PC-9 (cell line): ENCODE measurements at regions not wholly inside any gene's neighbourhood (a gene's known extent, or its start where the extent isn't known, plus 50 kb on each side); places are given as distances from the start of the nearest gene placed in this dataset.

Experiments
- BruUV-seq: library from RNA; stranded (reverse); fragments of 400-500 nt; replicated peaks from 2 replicates; lab custom pipeline; 2021; lab: Mats Ljungman, UMichigan
- CTCF ChIA-PET: fragments of 300-600 bp; sonication (Branson Sonifier 250); formaldehyde crosslinking; loops from one replicate; lab custom pipeline; 2022; ENCODE audit warnings: antibody characterized with exemption; lab: Charles Lee
- POLR2A ChIA-PET: fragments of 300-600 bp; sonication (Branson Sonifier 250); formaldehyde crosslinking; loops from one replicate; lab custom pipeline; 2022; ENCODE audit warnings: antibody characterized with exemption; ENCODE audit not compliant: unreplicated experiment; lab: Charles Lee
- DNase-seq, 2 experiments: peaks; one replicate each; pipeline versions ENCODE4 v3.0.0 to v3.0.0-alpha.2; 2015 to 2022; ENCODE audit warnings: mixed read lengths in 1 of 2
- H2AFZ ChIP-seq: fragments of 200-600 bp; sonication (generic); 2 replicates; pipeline ENCODE4 v1.8.1; 2017; ENCODE audit warnings: antibody characterized with exemption
- H3F3A ChIP-seq: fragments of 200-600 bp; sonication (generic); 2 replicates; pipeline ENCODE4 v1.8.1; 2017; ENCODE audit warnings: antibody characterized with exemption, mild to moderate bottlenecking, low read depth; ENCODE audit not compliant: insufficient read depth
- H3K27ac ChIP-seq: fragments of 200-600 bp; sonication (generic); 2 replicates; pipeline ENCODE4 v1.6.1; 2016; ENCODE audit warnings: mixed run types
- H3K27me3 ChIP-seq: fragments of 200-600 bp; sonication (generic); 2 replicates; pipeline ENCODE4 v1.6.1; 2016; ENCODE audit warnings: low read depth, mixed run types; ENCODE audit not compliant: insufficient read depth
- H3K36me3 ChIP-seq: fragments of 200-600 bp; sonication (generic); 2 replicates; pipeline ENCODE4 v1.6.1; 2016; ENCODE audit warnings: low read depth, mixed run types
- H3K4me1 ChIP-seq: fragments of 200-600 bp; sonication (generic); replicated peaks from 2 replicates; pipeline ENCODE4 v1.6.1; 2016; ENCODE audit warnings: mixed run types; ENCODE audit not compliant: insufficient read depth
- H3K4me2 ChIP-seq: fragments of 200-600 bp; sonication (generic); 2 replicates; pipeline ENCODE4 v1.6.1; 2017; ENCODE audit warnings: mixed run types
- H3K4me3 ChIP-seq: fragments of 200-600 bp; sonication (generic); 2 replicates; pipeline ENCODE4 v1.6.1; 2016; ENCODE audit warnings: mixed run types
- H3K79me2 ChIP-seq: fragments of 200-600 bp; sonication (generic); 2 replicates; pipeline ENCODE4 v1.6.1; 2017; ENCODE audit warnings: low read depth, mixed run types
- H3K9me2 ChIP-seq: fragments of 200-600 bp; sonication (generic); 2 replicates; pipeline ENCODE4 v1.8.1; 2017; ENCODE audit warnings: mild to moderate bottlenecking; ENCODE audit not compliant: insufficient read depth
- H3K9me3 ChIP-seq: fragments of 200-600 bp; sonication (generic); 2 replicates; pipeline ENCODE4 v1.8.1; 2016; ENCODE audit warnings: low read depth; ENCODE audit not compliant: insufficient read depth
- H4K20me1 ChIP-seq: fragments of 200-600 bp; sonication (generic); 2 replicates; pipeline ENCODE4 v1.8.1; 2017; ENCODE audit not compliant: insufficient read depth
- EZH2 ChIP-seq: fragments of 200-600 bp; sonication (generic); IDR thresholded peaks from 2 replicates; pipeline ENCODE4 v1.8.0; 2017; ENCODE audit warnings: antibody characterized with exemption, low read depth
- intact Hi-C: fragments of 100-400 bp; cut with micrococcal nuclease; formaldehyde crosslinking; loops from one replicate; pipeline ENCODE4 v1.10.0; 2022; ENCODE audit not compliant: unreplicated experiment
- TF ChIP-seq, protein P1 (sequence below): fragments of 200-600 bp; sonication (generic); conservative IDR thresholded peaks from 2 replicates; pipeline ENCODE4 v1.6.1; 2017; ENCODE audit warnings: mixed run types, antibody characterized with exemption, mild to moderate bottlenecking, moderate library complexity

DNA sequence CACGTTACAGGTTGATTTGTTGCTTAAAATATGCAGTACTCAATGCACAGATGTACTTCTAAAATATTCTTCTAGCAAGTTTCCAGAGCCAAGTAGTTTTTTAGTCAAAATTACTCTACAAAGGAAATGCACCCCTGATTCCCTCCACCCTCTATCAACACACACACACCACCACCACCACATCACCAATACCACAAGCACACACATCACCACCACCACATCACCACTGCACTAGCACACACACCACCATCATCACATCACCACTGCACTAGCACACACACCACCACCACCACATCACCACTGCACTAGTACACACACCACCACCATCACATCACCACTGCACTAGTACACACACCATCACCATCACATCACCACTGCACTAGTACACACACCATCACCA is 105.2 kb upstream of the FRG1 start:
- DNase-seq = no peak
- H3K79me2 ChIP-seq = no peaks in the 10 kb centered on the region

DNA sequence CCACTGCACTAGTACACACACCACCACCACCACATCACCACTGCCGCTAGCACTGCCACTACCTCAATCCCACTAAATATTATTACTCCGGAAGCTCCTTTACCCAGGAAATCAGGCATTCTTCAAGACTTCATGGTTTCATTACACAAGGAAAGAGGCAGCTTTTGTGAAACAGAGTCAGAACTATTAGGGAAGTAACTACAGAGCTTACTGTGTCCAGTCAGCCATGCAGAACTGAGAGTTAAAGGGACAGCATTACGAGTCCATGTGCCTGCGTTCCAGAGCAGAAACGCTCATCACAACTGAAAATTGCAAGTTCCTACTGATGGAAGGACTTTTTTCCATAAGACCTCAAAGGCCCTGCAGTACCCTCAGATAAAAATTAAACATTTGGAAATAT is 103.2 kb upstream of the FRG1 start:
- Histone ChIP-seq H3F3A (no peaks in the 10 kb centered on the region), H3K4me1 (no peaks in the 10 kb centered on the region), H3K4me3 (no peak overlapping the region), H2AFZ (no peak overlapping the region), H4K20me1 (no peaks in the 10 kb centered on the region), H3K9me2 (no peaks in the 10 kb centered on the region), H3K27ac (no peak overlapping the region), H3K27me3 (peaks cover 55% of the 10 kb centered on the region), H3K36me3 (no peaks in the 10 kb centered on the region), H3K9me3 (no peaks in the 10 kb centered on the region), H3K4me2 (no peak overlapping the region), H3K79me2 (no peaks in the 10 kb centered on the region)
- DNase-seq = no peak
- intact Hi-C loops = no loop called here
- no peak for TF ChIP-seq EZH2
- TF ChIP-seq, protein P1, sequence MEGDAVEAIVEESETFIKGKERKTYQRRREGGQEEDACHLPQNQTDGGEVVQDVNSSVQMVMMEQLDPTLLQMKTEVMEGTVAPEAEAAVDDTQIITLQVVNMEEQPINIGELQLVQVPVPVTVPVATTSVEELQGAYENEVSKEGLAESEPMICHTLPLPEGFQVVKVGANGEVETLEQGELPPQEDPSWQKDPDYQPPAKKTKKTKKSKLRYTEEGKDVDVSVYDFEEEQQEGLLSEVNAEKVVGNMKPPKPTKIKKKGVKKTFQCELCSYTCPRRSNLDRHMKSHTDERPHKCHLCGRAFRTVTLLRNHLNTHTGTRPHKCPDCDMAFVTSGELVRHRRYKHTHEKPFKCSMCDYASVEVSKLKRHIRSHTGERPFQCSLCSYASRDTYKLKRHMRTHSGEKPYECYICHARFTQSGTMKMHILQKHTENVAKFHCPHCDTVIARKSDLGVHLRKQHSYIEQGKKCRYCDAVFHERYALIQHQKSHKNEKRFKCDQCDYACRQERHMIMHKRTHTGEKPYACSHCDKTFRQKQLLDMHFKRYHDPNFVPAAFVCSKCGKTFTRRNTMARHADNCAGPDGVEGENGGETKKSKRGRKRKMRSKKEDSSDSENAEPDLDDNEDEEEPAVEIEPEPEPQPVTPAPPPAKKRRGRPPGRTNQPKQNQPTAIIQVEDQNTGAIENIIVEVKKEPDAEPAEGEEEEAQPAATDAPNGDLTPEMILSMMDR = no peak
- no TSS peak for BruUV-seq
- ChIA-PET POLR2A (no interaction called here), CTCF (no interaction called here)

More for the DNA sequence above, 105.2 kb upstream of the FRG1 start:
- no TSS peak for BruUV-seq
- Histone ChIP-seq H3K9me3 (no peaks in the 10 kb centered on the region), H3K9me2 (no peaks in the 10 kb centered on the region), H3K4me1 (no peaks in the 10 kb centered on the region), H3K4me2 (no peak overlapping the region), H4K20me1 (no peaks in the 10 kb centered on the region), H3K27ac (no peak overlapping the region), H3F3A (no peaks in the 10 kb centered on the region), H3K4me3 (no peak overlapping the region), H3K36me3 (no peaks in the 10 kb centered on the region), H2AFZ (no peak overlapping the region), H3K27me3 (peaks cover 50% of the 10 kb centered on the region)
- intact Hi-C loops = no loop called here
- TF ChIP-seq, protein P1 = no peak
- no peak for TF ChIP-seq EZH2
- ChIA-PET POLR2A (no interaction called here), CTCF (no interaction called here)

DNA sequence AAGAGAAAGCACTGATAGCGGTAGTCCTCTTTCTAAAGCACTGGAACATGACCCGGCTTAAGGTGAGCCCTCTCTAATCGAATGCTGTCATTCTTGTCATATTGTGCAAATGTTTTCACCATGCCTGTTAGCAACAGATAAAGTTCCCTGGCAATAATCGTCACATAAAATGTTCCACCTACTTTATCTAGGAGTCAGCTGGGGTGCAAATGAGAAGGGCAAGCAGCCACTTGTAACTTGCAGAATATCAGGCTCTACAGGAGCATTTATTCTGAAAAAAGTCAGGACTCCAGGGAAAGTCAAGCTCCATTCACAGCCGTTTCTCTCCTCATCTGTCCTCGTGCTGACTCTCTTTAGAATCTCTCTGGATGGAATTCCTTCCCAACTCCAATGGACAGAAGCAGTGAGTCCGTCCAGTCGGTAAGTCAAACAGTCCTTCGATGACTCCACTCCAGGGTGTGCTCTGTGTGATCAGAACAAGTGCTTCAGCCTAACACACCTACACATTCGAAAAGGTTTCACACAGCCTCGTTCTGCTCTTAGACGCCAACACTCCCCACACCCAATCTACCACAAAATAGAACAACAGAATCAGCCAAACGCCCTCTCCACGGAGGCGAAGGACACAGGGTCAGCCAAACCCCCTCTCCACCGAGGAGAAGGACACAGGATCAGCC is 101.7 kb upstream of the FRG1 start:
- Histone ChIP-seq H3K4me1 (no peaks in the 10 kb centered on the region), H3K36me3 (no peaks in the 10 kb centered on the region), H3K27me3 (peaks cover 53% of the 10 kb centered on the region), H3K9me2 (no peaks in the 10 kb centered on the region), H3F3A (no peaks in the 10 kb centered on the region), H4K20me1 (no peaks in the 10 kb centered on the region), H3K4me3 (no peak overlapping the region), H3K27ac (no peak overlapping the region), H3K9me3 (no peaks in the 10 kb centered on the region), H2AFZ (no peak overlapping the region), H3K79me2 (no peaks in the 10 kb centered on the region), H3K4me2 (no peak overlapping the region)
- DNase-seq = no peak
- TF ChIP-seq, protein P1 = no peak
- no peak for TF ChIP-seq EZH2
- intact Hi-C loops = no loop called here
- no TSS peak for BruUV-seq
- CTCF ChIA-PET = no interaction called here
- POLR2A ChIA-PET = no interaction called here
